ENCODE measurements at regions not wholly inside any gene's neighbourhood (a gene's known extent, or its start where the extent isn't known, plus 50 kb on each side); places are given as distances from the start of the nearest gene placed in this dataset.

GRCh38 chr2:43082903-43083677 is 143.3 kb downstream of the ZFP36L2 start:
- Histone ChIP-seq H3K4me1 (ENCODE audit: insufficient read depth, low read length) (peaks cover 23% of the 10 kb centered on the region; the same call in 1 of the 2 replicates), H3K36me3 (ENCODE audit: insufficient read depth, low read length) (no peaks in the 10 kb centered on the region), H3K9ac (ENCODE audit: low read depth, low read length) (no peak overlapping the region; the same call in 1 of the 2 replicates), H3K4me3 (ENCODE audit: low read length) (no peak overlapping the region), H3K27ac (ENCODE audit: low read depth, low read length) (no peak overlapping the region), H3K9me3 (ENCODE audit: insufficient read depth, low read depth, low read length) (no peaks in the 10 kb centered on the region), H3K27me3 (ENCODE audit: insufficient read depth, low read length) (no peaks in the 10 kb centered on the region)
- WGBS = 86% methylated on average over 10 of the region's 10 CpGs

GRCh38 chr2:43082111-43082894 is 144.1 kb downstream of the ZFP36L2 start:
- H3K27ac ChIP-seq (ENCODE audit: low read depth, low read length) = no peak overlapping the region
- peaks cover 23% of the 10 kb centered on the region; the same call in 1 of the 2 replicates for H3K4me1 ChIP-seq (ENCODE audit: insufficient read depth, low read length)
- H3K9ac ChIP-seq (ENCODE audit: low read depth, low read length) = no peak overlapping the region

GRCh38 chr2:43081131-43081765 is 145.2 kb downstream of the ZFP36L2 start:
- peaks cover 19% of the 10 kb centered on the region; the same call in 1 of the 2 replicates for H3K4me1 ChIP-seq (ENCODE audit: insufficient read depth, low read length)
- no peak overlapping the region for H3K27ac ChIP-seq (ENCODE audit: low read depth, low read length)
- H3K9ac ChIP-seq (ENCODE audit: low read depth, low read length) = no peak overlapping the region
- H3K9me3 ChIP-seq (ENCODE audit: insufficient read depth, low read depth, low read length) = no peaks in the 10 kb centered on the region
- no peak overlapping the region for H3K4me3 ChIP-seq (ENCODE audit: low read length)
- WGBS = 93% methylated on average over 3 of the region's 5 CpGs
- no peaks in the 10 kb centered on the region for H3K36me3 ChIP-seq (ENCODE audit: insufficient read depth, low read length)
- H3K27me3 ChIP-seq (ENCODE audit: insufficient read depth, low read length) = no peaks in the 10 kb centered on the region; the same call in 1 of the 2 replicates

More at GRCh38 chr2:43082111-43082894, 144.1 kb downstream of the ZFP36L2 start:
- WGBS = 88% methylated on average over 15 of the region's 15 CpGs
- Histone ChIP-seq H3K27me3 (ENCODE audit: insufficient read depth, low read length) (no peaks in the 10 kb centered on the region; the same call in 1 of the 2 replicates), H3K4me3 (ENCODE audit: low read length) (no peak overlapping the region), H3K36me3 (ENCODE audit: insufficient read depth, low read length) (no peaks in the 10 kb centered on the region), H3K9me3 (ENCODE audit: insufficient read depth, low read depth, low read length) (no peaks in the 10 kb centered on the region)

- Histone ChIP-seq H3K4me3 (ENCODE audit: low read length) (no peak overlapping the region), H3K4me1 (ENCODE audit: insufficient read depth, low read length) (peaks cover 14% of the 10 kb centered on the region; the same call in 1 of the 2 replicates), H3K9me3 (ENCODE audit: insufficient read depth, low read depth, low read length) (no peaks in the 10 kb centered on the region), H3K9ac (ENCODE audit: low read depth, low read length) (no peak overlapping the region), H3K27ac (ENCODE audit: low read depth, low read length) (no peak overlapping the region), H3K27me3 (ENCODE audit: insufficient read depth, low read length) (no peaks in the 10 kb centered on the region; the same call in 1 of the 2 replicates), H3K36me3 (ENCODE audit: insufficient read depth, low read length) (no peaks in the 10 kb centered on the region)
- 90% methylated on average over 11 of the region's 11 CpGs for WGBS
Measured at GRCh38 chr2:43080571-43081021, 145.8 kb downstream of the ZFP36L2 start.

GRCh38 chr2:43078781-43079755 is 147.3 kb downstream of the ZFP36L2 start:
- Histone ChIP-seq H3K27ac (ENCODE audit: low read depth, low read length) (no peak overlapping the region), H3K4me1 (ENCODE audit: insufficient read depth, low read length) (peaks cover 10% of the 10 kb centered on the region; the same call in 1 of the 2 replicates), H3K27me3 (ENCODE audit: insufficient read depth, low read length) (no peaks in the 10 kb centered on the region; the same call in 1 of the 2 replicates), H3K4me3 (ENCODE audit: low read length) (no peak overlapping the region), H3K36me3 (ENCODE audit: insufficient read depth, low read length) (no peaks in the 10 kb centered on the region), H3K9ac (ENCODE audit: low read depth, low read length) (no peak overlapping the region), H3K9me3 (ENCODE audit: insufficient read depth, low read depth, low read length) (no peaks in the 10 kb centered on the region)
- 95% methylated on average over 15 of the region's 15 CpGs for WGBS

DNA sequence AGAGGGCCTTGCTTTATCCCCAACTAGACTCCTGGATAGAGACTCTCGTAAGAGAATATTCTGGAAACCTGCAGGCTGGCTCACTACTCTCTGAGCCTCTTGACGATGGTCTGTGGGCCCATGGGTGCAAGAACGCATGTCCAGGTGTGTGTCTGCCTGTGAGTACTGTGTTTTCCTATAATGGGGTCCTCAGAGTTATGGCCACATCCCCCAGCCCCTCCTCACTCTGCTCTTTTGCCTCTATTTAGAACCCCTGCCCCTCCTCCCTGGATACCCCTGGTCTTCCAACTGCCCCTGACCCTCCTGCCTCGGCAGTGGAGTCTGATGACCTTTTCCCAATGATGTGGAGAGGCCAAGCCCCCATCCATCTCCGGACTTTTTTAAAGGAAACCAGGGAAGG is 148.1 kb downstream of the ZFP36L2 start:
- H3K4me3 ChIP-seq (ENCODE audit: low read length) = no peak overlapping the region
- H3K36me3 ChIP-seq (ENCODE audit: insufficient read depth, low read length) = no peaks in the 10 kb centered on the region
- H3K9me3 ChIP-seq (ENCODE audit: insufficient read depth, low read depth, low read length) = no peaks in the 10 kb centered on the region
- H3K9ac ChIP-seq (ENCODE audit: low read depth, low read length) = no peak overlapping the region
- H3K27ac ChIP-seq (ENCODE audit: low read depth, low read length) = no peak overlapping the region
- WGBS = 92% methylated on average over 5 of the region's 5 CpGs
- H3K4me1 ChIP-seq (ENCODE audit: insufficient read depth, low read length) = peaks cover 2% of the 10 kb centered on the region; the same call in 1 of the 2 replicates
- H3K27me3 ChIP-seq (ENCODE audit: insufficient read depth, low read length) = no peaks in the 10 kb centered on the region; the same call in 1 of the 2 replicates

- WGBS = 89% methylated on average over 1 of the region's 1 CpG
- Histone ChIP-seq H3K36me3 (ENCODE audit: insufficient read depth, low read length) (no peaks in the 10 kb centered on the region), H3K4me3 (ENCODE audit: low read length) (no peak overlapping the region), H3K27ac (ENCODE audit: low read depth, low read length) (no peak overlapping the region), H3K9ac (ENCODE audit: low read depth, low read length) (no peak overlapping the region), H3K9me3 (ENCODE audit: insufficient read depth, low read depth, low read length) (no peaks in the 10 kb centered on the region), H3K4me1 (ENCODE audit: insufficient read depth, low read length) (no peaks in the 10 kb centered on the region; the same call in 1 of the 2 replicates), H3K27me3 (ENCODE audit: insufficient read depth, low read length) (no peaks in the 10 kb centered on the region; the same call in 1 of the 2 replicates)
Measured at GRCh38 chr2:43077876-43078275, 148.5 kb downstream of the ZFP36L2 start.

DNA sequence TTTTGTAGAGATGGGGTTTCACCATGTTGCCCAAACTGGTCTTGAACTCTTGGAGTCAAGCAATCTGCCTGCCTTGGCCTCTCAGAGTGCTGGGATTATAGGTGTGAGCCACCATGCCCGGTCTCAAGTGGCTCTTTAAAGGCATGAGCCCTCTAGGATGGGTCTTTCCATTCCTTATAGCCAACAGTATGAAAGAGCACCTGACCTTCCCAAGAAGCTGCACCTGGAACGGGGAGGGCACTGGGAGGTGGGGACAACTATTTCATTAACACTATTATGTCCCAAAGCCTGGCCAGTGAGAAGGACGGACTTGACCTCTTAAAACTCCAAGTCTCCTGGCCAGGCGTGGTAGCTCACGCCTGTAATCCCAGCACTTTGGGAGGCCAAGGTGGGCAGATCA is 149.7 kb downstream of the ZFP36L2 start:
- Histone ChIP-seq H3K27ac (ENCODE audit: low read depth, low read length) (no peak overlapping the region), H3K9me3 (ENCODE audit: insufficient read depth, low read depth, low read length) (no peaks in the 10 kb centered on the region)

GRCh38 chr2:43075811-43076585 is 150.4 kb downstream of the ZFP36L2 start:
- Histone ChIP-seq H3K4me1 (ENCODE audit: insufficient read depth, low read length) (no peaks in the 10 kb centered on the region), H3K9ac (ENCODE audit: low read depth, low read length) (no peak overlapping the region)
- WGBS = 97% methylated on average over 3 of the region's 3 CpGs

More for the DNA sequence above, 149.7 kb downstream of the ZFP36L2 start:
- Histone ChIP-seq H3K9ac (ENCODE audit: low read depth, low read length) (no peak overlapping the region), H3K4me1 (ENCODE audit: insufficient read depth, low read length) (no peaks in the 10 kb centered on the region), H3K27me3 (ENCODE audit: insufficient read depth, low read length) (no peaks in the 10 kb centered on the region; the same call in 1 of the 2 replicates), H3K36me3 (ENCODE audit: insufficient read depth, low read length) (no peaks in the 10 kb centered on the region), H3K4me3 (ENCODE audit: low read length) (no peak overlapping the region)
- WGBS = 95% methylated on average over 5 of the region's 5 CpGs

More at GRCh38 chr2:43075811-43076585, 150.4 kb downstream of the ZFP36L2 start:
- no peaks in the 10 kb centered on the region; the same call in 1 of the 2 replicates for H3K27me3 ChIP-seq (ENCODE audit: insufficient read depth, low read length)
- no peak overlapping the region for H3K4me3 ChIP-seq (ENCODE audit: low read length)
- H3K27ac ChIP-seq (ENCODE audit: low read depth, low read length) = no peak overlapping the region
- no peaks in the 10 kb centered on the region for H3K36me3 ChIP-seq (ENCODE audit: insufficient read depth, low read length)
- H3K9me3 ChIP-seq (ENCODE audit: insufficient read depth, low read depth, low read length) = no peaks in the 10 kb centered on the region

Measured in HUES64 (cell line).